HUES64 (cell line): ENCODE measurements at regions not wholly inside any gene's neighbourhood (a gene's known extent, or its start where the extent isn't known, plus 50 kb on each side); places are given as distances from the start of the nearest gene placed in this dataset.

Source experiments
- H3K27ac ChIP-seq: 2 replicates; pipeline ENCODE4 v1.7.0; 2013; ENCODE audit warnings: low read depth, low read length, inconsistent platforms
- H3K27me3 ChIP-seq: 2 replicates; pipeline ENCODE4 v1.6.1; 2013; ENCODE audit warnings: mild to moderate bottlenecking, low read length; ENCODE audit not compliant: insufficient read depth
- H3K36me3 ChIP-seq: 2 replicates; pipeline ENCODE4 v1.6.1; 2013; ENCODE audit warnings: mild to moderate bottlenecking, low read length; ENCODE audit not compliant: insufficient read depth
- H3K4me1 ChIP-seq: 2 replicates; pipeline ENCODE4 v1.6.1; 2013; ENCODE audit warnings: mild to moderate bottlenecking, low read length, moderate library complexity; ENCODE audit not compliant: insufficient read depth
- H3K4me3 ChIP-seq: 2 replicates; pipeline ENCODE4 v1.5.1; 2013; ENCODE audit warnings: mild to moderate bottlenecking, low read length, moderate library complexity
- H3K9ac ChIP-seq: 2 replicates; pipeline ENCODE4 v1.6.1; 2013; ENCODE audit warnings: mild to moderate bottlenecking, low read depth, low read length
- H3K9me3 ChIP-seq: 2 replicates; pipeline ENCODE4 v1.6.1; 2013; ENCODE audit warnings: low read depth, low read length; ENCODE audit not compliant: insufficient read depth
- WGBS: fragments of 150-250, 120-280 bp; methylation state at CpG from one replicate; pipeline ENCODE4 v1.1.7; 2013; ENCODE audit warnings: missing lambda C conversion rate; 5-methylcytosine and 5-hydroxymethylcytosine counted together

- 75% methylated on average over 5 of the region's 5 CpGs for WGBS
- Histone ChIP-seq H3K9me3 (no peaks in the 10 kb centered on the region), H3K27me3 (no peaks in the 10 kb centered on the region), H3K36me3 (no peaks in the 10 kb centered on the region), H3K4me3 (no peak overlapping the region), H3K9ac (no peak overlapping the region), H3K27ac (no peak overlapping the region), H3K4me1 (peaks cover 48% of the 10 kb centered on the region)
Observed at GRCh38 chr13:79807554-79807953, 326.6 kb downstream of the NDFIP2 start.

- H3K4me3 ChIP-seq: no peak overlapping the region
- peaks cover 46% of the 10 kb centered on the region for H3K4me1 ChIP-seq
- H3K9ac ChIP-seq: no peak overlapping the region
- H3K9me3 ChIP-seq: no peaks in the 10 kb centered on the region
- no peaks in the 10 kb centered on the region for H3K27me3 ChIP-seq
- H3K27ac ChIP-seq: no peak overlapping the region
- WGBS: 89% methylated on average over 1 of the region's 2 CpGs
- no peaks in the 10 kb centered on the region for H3K36me3 ChIP-seq
Observed at GRCh38 chr13:79806821-79807220, 325.9 kb downstream of the NDFIP2 start.

GRCh38 chr13:79805317-79805716, 324.4 kb downstream of the NDFIP2 start:
- Histone ChIP-seq H3K9ac (no peak overlapping the region), H3K36me3 (no peaks in the 10 kb centered on the region), H3K4me1 (peaks cover 32% of the 10 kb centered on the region), H3K4me3 (no peak overlapping the region), H3K9me3 (no peaks in the 10 kb centered on the region), H3K27me3 (no peaks in the 10 kb centered on the region), H3K27ac (peak overlapping the region; percentile 71)
- WGBS: 5% methylated on average over 1 of the region's 1 CpG

- peaks cover 30% of the 10 kb centered on the region for H3K4me1 ChIP-seq
- H3K4me3 ChIP-seq: no peak overlapping the region
- H3K27me3 ChIP-seq: no peaks in the 10 kb centered on the region
- H3K9me3 ChIP-seq: no peaks in the 10 kb centered on the region
- no peak overlapping the region for H3K9ac ChIP-seq
- 94% methylated on average over 4 of the region's 4 CpGs for WGBS
- no peak overlapping the region for H3K27ac ChIP-seq
- no peaks in the 10 kb centered on the region for H3K36me3 ChIP-seq
Observed at GRCh38 chr13:79803989-79804388, 323.0 kb downstream of the NDFIP2 start.

GRCh38 chr13:79803296-79803695, 322.3 kb downstream of the NDFIP2 start:
- WGBS: 98% methylated on average over 2 of the region's 2 CpGs
- H3K9me3 ChIP-seq: no peaks in the 10 kb centered on the region

GRCh38 chr13:79802389-79803085, 321.6 kb downstream of the NDFIP2 start:
- no peak overlapping the region for H3K4me3 ChIP-seq
- no peaks in the 10 kb centered on the region for H3K9me3 ChIP-seq
- no peaks in the 10 kb centered on the region for H3K36me3 ChIP-seq
- no peaks in the 10 kb centered on the region for H3K27me3 ChIP-seq
- H3K27ac ChIP-seq: no peak overlapping the region
- WGBS: 84% methylated on average over 2 of the region's 2 CpGs
- H3K9ac ChIP-seq: no peak overlapping the region
- H3K4me1 ChIP-seq: peaks cover 31% of the 10 kb centered on the region

More at GRCh38 chr13:79803296-79803695, 322.3 kb downstream of the NDFIP2 start:
- peaks cover 31% of the 10 kb centered on the region for H3K4me1 ChIP-seq
- H3K27ac ChIP-seq: no peak overlapping the region
- no peaks in the 10 kb centered on the region for H3K36me3 ChIP-seq
- no peaks in the 10 kb centered on the region for H3K27me3 ChIP-seq
- H3K9ac ChIP-seq: no peak overlapping the region
- H3K4me3 ChIP-seq: no peak overlapping the region

GRCh38 chr13:79799059-79799867, 318.3 kb downstream of the NDFIP2 start:
- WGBS: 90% methylated on average over 2 of the region's 2 CpGs
- H3K27ac ChIP-seq: no peak overlapping the region
- H3K4me1 ChIP-seq: peaks cover 12% of the 10 kb centered on the region
- H3K9me3 ChIP-seq: no peaks in the 10 kb centered on the region
- H3K4me3 ChIP-seq: no peak overlapping the region
- no peak overlapping the region for H3K9ac ChIP-seq
- H3K36me3 ChIP-seq: no peaks in the 10 kb centered on the region
- no peaks in the 10 kb centered on the region for H3K27me3 ChIP-seq

- H3K4me3 ChIP-seq: no peak overlapping the region
- 92% methylated on average over 2 of the region's 2 CpGs for WGBS
Observed at GRCh38 chr13:79796136-79796535, 315.2 kb downstream of the NDFIP2 start.

GRCh38 chr13:79794931-79795330, 314.0 kb downstream of the NDFIP2 start:
- H3K9me3 ChIP-seq: no peaks in the 10 kb centered on the region
- peaks cover 4% of the 10 kb centered on the region; the same call in 1 of the 2 replicates for H3K4me1 ChIP-seq
- WGBS: 100% methylated on average over 1 of the region's 1 CpG
- H3K9ac ChIP-seq: no peak overlapping the region
- H3K4me3 ChIP-seq: no peak overlapping the region
- H3K27ac ChIP-seq: no peak overlapping the region
- H3K27me3 ChIP-seq: no peaks in the 10 kb centered on the region
- no peaks in the 10 kb centered on the region for H3K36me3 ChIP-seq

More at GRCh38 chr13:79796136-79796535, 315.2 kb downstream of the NDFIP2 start:
- H3K27me3 ChIP-seq: no peaks in the 10 kb centered on the region
- no peaks in the 10 kb centered on the region for H3K36me3 ChIP-seq
- H3K9ac ChIP-seq: no peak overlapping the region
- H3K27ac ChIP-seq: no peak overlapping the region
- peaks cover 4% of the 10 kb centered on the region; the same call in 1 of the 2 replicates for H3K4me1 ChIP-seq
- no peaks in the 10 kb centered on the region for H3K9me3 ChIP-seq

- no peak overlapping the region for H3K4me3 ChIP-seq
- no peaks in the 10 kb centered on the region for H3K36me3 ChIP-seq
- no peak overlapping the region for H3K9ac ChIP-seq
- no peak overlapping the region for H3K27ac ChIP-seq
- peaks cover 4% of the 10 kb centered on the region; the same call in 1 of the 2 replicates for H3K9me3 ChIP-seq
- no peaks in the 10 kb centered on the region for H3K4me1 ChIP-seq
- H3K27me3 ChIP-seq: no peaks in the 10 kb centered on the region
Observed at GRCh38 chr13:79792716-79793115, 311.8 kb downstream of the NDFIP2 start.

GRCh38 chr13:79791471-79792042, 310.6 kb downstream of the NDFIP2 start:
- 95% methylated on average over 2 of the region's 2 CpGs for WGBS
- peaks cover 8% of the 10 kb centered on the region; the same call in 1 of the 2 replicates for H3K9me3 ChIP-seq
- H3K9ac ChIP-seq: no peak overlapping the region
- H3K4me1 ChIP-seq: no peaks in the 10 kb centered on the region
- H3K36me3 ChIP-seq: no peaks in the 10 kb centered on the region
- H3K4me3 ChIP-seq: no peak overlapping the region
- no peak overlapping the region for H3K27ac ChIP-seq
- no peaks in the 10 kb centered on the region for H3K27me3 ChIP-seq
